ENCODE measurements at regions not wholly inside any gene's neighbourhood (a gene's known extent, or its start where the extent isn't known, plus 50 kb on each side); places are given as distances from the start of the nearest gene placed in this dataset.
"Not testable (repeated sequence)": the region's sequence is repeated elsewhere in the genome, so short reads cannot be mapped to it uniquely, and the experiment has no call there.

- no peak for DNase-seq (ENCODE audit: low read depth in 2 of 2)
These were observed 129.8 kb downstream of the SEC23A start for GRCh38 chr14:38973083-38973700.

- DNase-seq (ENCODE audit: low read depth in 2 of 2), result no peak
These were observed 130.5 kb downstream of the SEC23A start for GRCh38 chr14:38972511-38972910.

GRCh38 chr14:38971258-38971921 is 131.6 kb downstream of the SEC23A start:
- DNase-seq (ENCODE audit: low read depth in 2 of 2), result no peak

GRCh38 chr14:38964630-38965029 is 138.4 kb downstream of the SEC23A start:
- no peak for DNase-seq (ENCODE audit: low read depth in 2 of 2)

GRCh38 chr14:38960946-38961531 is 142.0 kb downstream of the SEC23A start:
- DNase-seq (ENCODE audit: low read depth in 2 of 2), result no peak

GRCh38 chr14:38959021-38959420 is 144.0 kb downstream of the SEC23A start:
- DNase-seq (ENCODE audit: low read depth in 2 of 2), result no peak

- DNase-seq (ENCODE audit: low read depth in 2 of 2), result no peak
These were observed 144.4 kb downstream of the SEC23A start for GRCh38 chr14:38958589-38958988.

- DNase-seq (ENCODE audit: low read depth in 2 of 2), result no peak
These were observed 151.6 kb downstream of the SEC23A start for GRCh38 chr14:38951451-38951850.

GRCh38 chr14:38950676-38951075 is 152.4 kb downstream of the SEC23A start:
- no peak for DNase-seq (ENCODE audit: low read depth in 2 of 2)

- no peak for DNase-seq (ENCODE audit: low read depth in 2 of 2)
These were observed 154.5 kb downstream of the SEC23A start for GRCh38 chr14:38948576-38948975.

GRCh38 chr14:38948171-38948570 is 154.9 kb downstream of the SEC23A start:
- no peak for DNase-seq (ENCODE audit: low read depth in 2 of 2)

- DNase-seq (ENCODE audit: low read depth in 2 of 2), result no peak
These were observed 155.7 kb downstream of the SEC23A start for GRCh38 chr14:38947343-38947742.

- no peak for DNase-seq (ENCODE audit: low read depth in 2 of 2)
These were observed 158.3 kb downstream of the SEC23A start for GRCh38 chr14:38944691-38945090.

GRCh38 chr14:38941488-38941887 is 161.5 kb downstream of the SEC23A start:
- no peak for DNase-seq (ENCODE audit: low read depth in 2 of 2)

GRCh38 chr14:38932653-38933000 is 170.4 kb downstream of the SEC23A start:
- DNase-seq (ENCODE audit: low read depth in 2 of 2), result not testable (repeated sequence)

GRCh38 chr14:38931969-38932652 is 170.9 kb downstream of the SEC23A start:
- DNase-seq (ENCODE audit: low read depth in 2 of 2), result no peak

- no peak for DNase-seq (ENCODE audit: low read depth in 2 of 2)
These were observed 172.1 kb downstream of the SEC23A start for GRCh38 chr14:38930898-38931297.

GRCh38 chr14:38930022-38930421 is 173.0 kb downstream of the SEC23A start:
- no peak for DNase-seq (ENCODE audit: low read depth in 2 of 2)

GRCh38 chr14:38929416-38929815 is 173.6 kb downstream of the SEC23A start:
- DNase-seq (ENCODE audit: low read depth in 2 of 2), result no peak

GRCh38 chr14:38921893-38922292 is 181.1 kb downstream of the SEC23A start:
- not testable (repeated sequence) for DNase-seq (ENCODE audit: low read depth in 2 of 2)

- no peak for DNase-seq (ENCODE audit: low read depth in 2 of 2)
These were observed 187.9 kb downstream of the SEC23A start for GRCh38 chr14:38915125-38915524.

- no peak for DNase-seq (ENCODE audit: low read depth in 2 of 2)
These were observed 192.9 kb downstream of the SEC23A start for GRCh38 chr14:38910092-38910491.

GRCh38 chr14:38904959-38905358 is 198.1 kb downstream of the SEC23A start:
- DNase-seq (ENCODE audit: low read depth in 2 of 2), result no peak
